ENCODE measurements at regions not wholly inside any gene's neighbourhood (a gene's known extent, or its start where the extent isn't known, plus 50 kb on each side); places are given as distances from the start of the nearest gene placed in this dataset.

DNA sequence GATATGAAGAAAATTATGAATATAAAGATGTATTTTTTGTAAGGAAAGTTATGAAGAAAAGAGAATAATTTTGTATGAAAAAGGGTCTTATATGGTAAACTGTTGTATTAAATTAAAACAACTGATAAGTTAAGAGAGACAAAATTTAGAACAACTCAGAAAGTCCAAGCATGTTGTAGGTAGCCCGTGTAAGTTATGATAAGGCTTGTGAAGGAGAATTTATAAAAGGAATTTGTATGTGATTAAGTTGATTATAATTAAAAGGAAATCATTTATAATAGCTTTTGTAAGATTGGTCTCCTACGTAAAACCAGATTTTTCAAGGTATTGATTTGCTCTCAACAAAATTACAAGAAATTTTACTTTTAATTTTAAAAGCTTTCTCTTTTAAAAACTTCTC is 1579.3 kb downstream of the HACE1 start:
- no peaks in the 10 kb centered on the region for H3K27me3 ChIP-seq (ENCODE audit: insufficient read depth, insufficient read length)
- DNase-seq (ENCODE audit: low read depth, low spot score), result no peak
- H3K4me3 ChIP-seq (ENCODE audit: insufficient read length, low read depth), result no peak overlapping the region
- H3K9ac ChIP-seq (ENCODE audit: insufficient read length, low read depth), result no peak overlapping the region
- H3K4me1 ChIP-seq (ENCODE audit: insufficient read depth, insufficient read length), result no peaks in the 10 kb centered on the region
- no peak for TF ChIP-seq YY1 (IDR thresholded peaks at IDR 0.05; ENCODE audit: insufficient read depth, insufficient read length)
- TF ChIP-seq ZNF274 (IDR thresholded peaks at IDR 0.05; ENCODE audit: low read depth, low read length), result no peak
- no peak for TF ChIP-seq SUZ12 (IDR thresholded peaks at IDR 0.05; ENCODE audit: extremely low read depth, insufficient read depth, insufficient read length)
- H3K36me3 ChIP-seq (ENCODE audit: insufficient read depth, insufficient read length, low read length), result no peaks in the 10 kb centered on the region
- H3K9me3 ChIP-seq (ENCODE audit: insufficient read depth, low read length), result peaks cover 24% of the 10 kb centered on the region

DNA sequence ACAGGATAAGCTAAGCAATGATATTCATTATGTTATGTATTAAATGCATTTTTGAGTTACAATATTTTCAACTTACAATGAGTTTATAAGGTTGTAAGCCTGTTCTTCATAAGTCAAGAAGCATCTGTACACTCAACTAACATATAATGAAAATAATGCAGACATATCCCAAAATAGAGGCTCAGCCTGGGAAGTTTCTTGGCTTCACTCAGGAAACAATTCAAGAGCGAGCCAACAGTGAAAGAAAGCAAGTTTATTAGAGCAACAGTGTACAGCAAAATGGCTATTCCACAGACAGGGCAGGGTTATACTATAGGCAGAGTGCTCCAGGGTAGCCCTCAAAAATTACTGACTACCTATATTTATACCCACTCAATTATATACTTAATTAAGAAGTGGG is 1581.8 kb downstream of the HACE1 start:
- TF ChIP-seq YY1 (IDR thresholded peaks at IDR 0.05; ENCODE audit: insufficient read depth, insufficient read length) (no peak), SUZ12 (IDR thresholded peaks at IDR 0.05; ENCODE audit: extremely low read depth, insufficient read depth, insufficient read length) (no peak), ZNF274 (IDR thresholded peaks at IDR 0.05; ENCODE audit: low read depth, low read length) (no peak)
- Histone ChIP-seq H3K4me3 (ENCODE audit: insufficient read length, low read depth) (no peak overlapping the region), H3K9me3 (ENCODE audit: insufficient read depth, low read length) (peaks cover 24% of the 10 kb centered on the region), H3K9ac (ENCODE audit: insufficient read length, low read depth) (no peak overlapping the region), H3K36me3 (ENCODE audit: insufficient read depth, insufficient read length, low read length) (no peaks in the 10 kb centered on the region), H3K27me3 (ENCODE audit: insufficient read depth, insufficient read length) (no peaks in the 10 kb centered on the region), H3K4me1 (ENCODE audit: insufficient read depth, insufficient read length) (no peaks in the 10 kb centered on the region)
- DNase-seq (ENCODE audit: low read depth, low spot score), result no peak

DNA sequence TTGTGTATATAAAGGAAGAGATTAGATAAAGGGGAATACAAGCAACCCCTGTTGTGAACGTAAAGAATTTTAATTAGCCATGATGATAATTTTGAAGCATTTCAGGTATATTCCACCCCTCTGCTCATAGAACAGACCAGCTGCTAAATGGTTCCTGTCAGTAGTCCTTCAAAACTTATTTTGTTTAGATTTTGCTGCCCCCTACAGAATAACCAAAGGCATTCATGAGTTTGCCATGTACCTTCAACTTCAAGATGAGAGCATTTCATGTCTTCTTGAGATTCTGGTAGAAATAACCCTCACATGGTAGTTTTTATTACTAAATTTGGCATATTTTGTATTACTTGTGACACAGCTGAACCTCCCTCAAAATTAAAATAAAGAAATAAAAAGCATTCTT is 1586.7 kb downstream of the HACE1 start:
- DNase-seq (ENCODE audit: low read depth, low spot score), result no peak
- no peaks in the 10 kb centered on the region for H3K9me3 ChIP-seq (ENCODE audit: insufficient read depth, low read length)
- H3K4me1 ChIP-seq (ENCODE audit: insufficient read depth, insufficient read length), result no peaks in the 10 kb centered on the region

DNA sequence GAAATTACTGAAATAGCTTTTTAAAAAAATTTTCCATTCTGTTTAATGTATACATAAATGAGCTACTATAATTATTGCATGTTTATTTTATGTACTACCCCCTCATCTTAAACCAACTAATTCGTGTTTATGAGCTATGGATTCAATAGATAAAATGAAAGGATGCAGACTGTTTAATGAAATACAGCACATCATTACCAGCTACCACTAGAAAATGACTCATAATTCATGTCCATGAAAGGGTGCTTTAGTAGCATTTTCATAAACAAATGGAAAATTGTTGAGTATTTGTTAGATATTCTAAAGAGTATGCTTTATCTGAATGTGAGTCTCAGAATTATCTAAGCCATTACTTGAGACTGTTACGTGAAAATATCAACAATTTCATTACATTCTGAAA is 1590.1 kb downstream of the HACE1 start:
- no peak overlapping the region for H3K9ac ChIP-seq (ENCODE audit: insufficient read length, low read depth)
- H3K9me3 ChIP-seq (ENCODE audit: insufficient read depth, low read length), result no peaks in the 10 kb centered on the region
- no peaks in the 10 kb centered on the region for H3K27me3 ChIP-seq (ENCODE audit: insufficient read depth, insufficient read length)
- H3K4me1 ChIP-seq (ENCODE audit: insufficient read depth, insufficient read length), result no peaks in the 10 kb centered on the region
- DNase-seq (ENCODE audit: low read depth, low spot score), result no peak
- no peak overlapping the region for H3K4me3 ChIP-seq (ENCODE audit: insufficient read length, low read depth)
- no peaks in the 10 kb centered on the region for H3K36me3 ChIP-seq (ENCODE audit: insufficient read depth, insufficient read length, low read length)
- TF ChIP-seq YY1 (IDR thresholded peaks at IDR 0.05; ENCODE audit: insufficient read depth, insufficient read length), result no peak
- no peak for TF ChIP-seq ZNF274 (IDR thresholded peaks at IDR 0.05; ENCODE audit: low read depth, low read length)
- TF ChIP-seq SUZ12 (IDR thresholded peaks at IDR 0.05; ENCODE audit: extremely low read depth, insufficient read depth, insufficient read length), result no peak

More for the DNA sequence above, 1586.7 kb downstream of the HACE1 start:
- no peaks in the 10 kb centered on the region for H3K36me3 ChIP-seq (ENCODE audit: insufficient read depth, insufficient read length, low read length)
- TF ChIP-seq YY1 (IDR thresholded peaks at IDR 0.05; ENCODE audit: insufficient read depth, insufficient read length), result no peak
- TF ChIP-seq SUZ12 (IDR thresholded peaks at IDR 0.05; ENCODE audit: extremely low read depth, insufficient read depth, insufficient read length), result no peak
- TF ChIP-seq ZNF274 (IDR thresholded peaks at IDR 0.05; ENCODE audit: low read depth, low read length), result no peak
- H3K9ac ChIP-seq (ENCODE audit: insufficient read length, low read depth), result no peak overlapping the region
- no peaks in the 10 kb centered on the region for H3K27me3 ChIP-seq (ENCODE audit: insufficient read depth, insufficient read length)
- H3K4me3 ChIP-seq (ENCODE audit: insufficient read length, low read depth), result no peak overlapping the region

DNA sequence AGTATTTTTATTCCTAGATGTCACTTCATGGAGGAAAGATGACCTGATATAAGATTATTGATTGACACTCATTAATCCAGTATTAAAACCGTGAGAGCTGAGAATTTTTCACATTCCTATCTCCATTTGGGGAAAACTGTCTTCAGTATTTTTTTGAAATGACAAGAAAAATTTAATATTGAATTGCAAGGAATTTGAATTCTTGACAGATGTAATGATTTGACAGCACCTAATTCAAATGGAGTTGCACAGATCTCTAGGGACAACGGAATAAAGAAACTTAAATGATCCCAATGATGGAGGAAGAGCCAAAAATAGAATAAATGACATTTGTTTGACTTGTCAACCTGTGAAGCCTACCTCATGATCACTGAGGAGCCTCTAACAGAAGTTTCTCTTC is 1591.4 kb downstream of the HACE1 start:
- no peaks in the 10 kb centered on the region for H3K36me3 ChIP-seq (ENCODE audit: insufficient read depth, insufficient read length, low read length)
- no peak for TF ChIP-seq YY1 (IDR thresholded peaks at IDR 0.05; ENCODE audit: insufficient read depth, insufficient read length)
- no peak for TF ChIP-seq ZNF274 (IDR thresholded peaks at IDR 0.05; ENCODE audit: low read depth, low read length)
- TF ChIP-seq SUZ12 (IDR thresholded peaks at IDR 0.05; ENCODE audit: extremely low read depth, insufficient read depth, insufficient read length), result no peak
- no peak for DNase-seq (ENCODE audit: low read depth, low spot score)

DNA sequence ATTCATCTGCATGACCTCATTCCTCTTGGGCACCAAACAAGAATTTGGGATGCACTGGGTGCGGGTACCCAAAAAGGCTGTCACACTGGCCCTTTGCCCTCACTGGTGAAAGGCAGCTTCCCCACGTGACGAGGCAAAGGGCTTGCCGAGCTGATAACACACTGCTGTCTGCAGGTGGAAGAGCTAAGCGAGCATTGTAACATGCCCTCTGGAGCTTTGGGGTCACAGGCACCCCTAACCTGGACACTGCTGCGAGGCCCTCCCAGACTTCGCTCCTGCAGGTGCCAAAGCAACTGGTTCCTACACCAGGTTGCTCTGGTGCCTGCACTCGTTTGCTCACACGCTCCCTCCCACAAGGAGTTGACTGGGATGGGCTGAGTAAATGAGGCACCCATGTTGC is 1595.7 kb downstream of the HACE1 start:
- no peak for TF ChIP-seq SUZ12 (IDR thresholded peaks at IDR 0.05; ENCODE audit: extremely low read depth, insufficient read depth, insufficient read length)
- no peaks in the 10 kb centered on the region for H3K27me3 ChIP-seq (ENCODE audit: insufficient read depth, insufficient read length)
- H3K9ac ChIP-seq (ENCODE audit: insufficient read length, low read depth), result no peak overlapping the region
- H3K36me3 ChIP-seq (ENCODE audit: insufficient read depth, insufficient read length, low read length), result no peaks in the 10 kb centered on the region
- no peaks in the 10 kb centered on the region for H3K4me1 ChIP-seq (ENCODE audit: insufficient read depth, insufficient read length)
- no peak overlapping the region for H3K4me3 ChIP-seq (ENCODE audit: insufficient read length, low read depth)
- H3K9me3 ChIP-seq (ENCODE audit: insufficient read depth, low read length), result no peaks in the 10 kb centered on the region
- DNase-seq (ENCODE audit: low read depth, low spot score), result no peak

More for the DNA sequence above, 1591.4 kb downstream of the HACE1 start:
- H3K9me3 ChIP-seq (ENCODE audit: insufficient read depth, low read length), result no peaks in the 10 kb centered on the region
- no peak overlapping the region for H3K9ac ChIP-seq (ENCODE audit: insufficient read length, low read depth)
- H3K27me3 ChIP-seq (ENCODE audit: insufficient read depth, insufficient read length), result no peaks in the 10 kb centered on the region
- H3K4me3 ChIP-seq (ENCODE audit: insufficient read length, low read depth), result no peak overlapping the region
- no peaks in the 10 kb centered on the region for H3K4me1 ChIP-seq (ENCODE audit: insufficient read depth, insufficient read length)

DNA sequence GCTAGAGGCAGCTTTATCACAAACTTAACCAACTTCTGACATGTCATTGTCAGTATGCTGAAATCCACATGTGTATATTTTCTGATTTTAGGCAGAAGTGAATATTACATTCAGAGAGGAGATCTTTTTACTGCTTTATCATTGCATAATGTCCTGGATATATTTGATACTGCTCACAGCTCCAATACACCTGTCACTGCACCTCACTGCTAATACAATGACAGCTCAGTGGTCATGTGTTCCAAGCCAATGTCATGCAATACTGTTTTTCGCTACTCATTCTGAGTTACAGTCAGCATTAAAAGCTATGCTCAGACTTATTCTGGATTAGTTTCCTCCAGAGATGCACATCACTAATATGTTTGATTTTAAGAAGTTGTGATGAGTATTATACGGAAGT is 1604.6 kb downstream of the HACE1 start:
- no peaks in the 10 kb centered on the region for H3K9me3 ChIP-seq (ENCODE audit: insufficient read depth, low read length)
- H3K9ac ChIP-seq (ENCODE audit: insufficient read length, low read depth), result no peak overlapping the region
- H3K4me1 ChIP-seq (ENCODE audit: insufficient read depth, insufficient read length), result no peaks in the 10 kb centered on the region
- DNase-seq (ENCODE audit: low read depth, low spot score), result no peak
- no peak overlapping the region for H3K4me3 ChIP-seq (ENCODE audit: insufficient read length, low read depth)
- TF ChIP-seq SUZ12 (IDR thresholded peaks at IDR 0.05; ENCODE audit: extremely low read depth, insufficient read depth, insufficient read length) (no peak), YY1 (IDR thresholded peaks at IDR 0.05; ENCODE audit: insufficient read depth, insufficient read length) (no peak), ZNF274 (IDR thresholded peaks at IDR 0.05; ENCODE audit: low read depth, low read length) (no peak)
- H3K27me3 ChIP-seq (ENCODE audit: insufficient read depth, insufficient read length), result no peaks in the 10 kb centered on the region
- no peaks in the 10 kb centered on the region for H3K36me3 ChIP-seq (ENCODE audit: insufficient read depth, insufficient read length, low read length)

DNA sequence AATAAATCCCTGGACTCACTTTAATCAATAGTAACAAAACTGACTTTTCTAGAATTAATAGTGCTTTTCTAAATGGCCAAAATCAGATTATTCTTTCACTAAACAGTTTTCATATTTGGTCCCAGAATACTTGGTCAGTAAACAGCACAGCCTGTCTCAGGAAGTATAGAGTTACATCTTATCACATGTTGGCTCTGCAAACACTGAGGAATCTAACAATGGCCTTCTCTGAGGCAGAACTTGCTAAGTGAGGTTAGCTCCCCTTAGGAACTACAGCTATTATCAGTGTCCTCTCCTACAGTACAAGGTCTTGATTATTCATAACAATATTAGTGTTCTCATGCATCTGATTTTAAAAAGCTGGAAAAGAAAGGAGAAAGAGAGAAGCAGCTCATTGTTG is 1622.8 kb downstream of the HACE1 start:
- TF ChIP-seq ZNF274 (IDR thresholded peaks at IDR 0.05; ENCODE audit: low read depth, low read length) (no peak), YY1 (IDR thresholded peaks at IDR 0.05; ENCODE audit: insufficient read depth, insufficient read length) (no peak), SUZ12 (IDR thresholded peaks at IDR 0.05; ENCODE audit: extremely low read depth, insufficient read depth, insufficient read length) (no peak)
- no peaks in the 10 kb centered on the region for H3K9me3 ChIP-seq (ENCODE audit: insufficient read depth, low read length)
- DNase-seq (ENCODE audit: low read depth, low spot score), result no peak
- no peaks in the 10 kb centered on the region for H3K27me3 ChIP-seq (ENCODE audit: insufficient read depth, insufficient read length)
- no peaks in the 10 kb centered on the region for H3K36me3 ChIP-seq (ENCODE audit: insufficient read depth, insufficient read length, low read length)
- H3K4me3 ChIP-seq (ENCODE audit: insufficient read length, low read depth), result no peak overlapping the region
- no peak overlapping the region for H3K9ac ChIP-seq (ENCODE audit: insufficient read length, low read depth)
- no peaks in the 10 kb centered on the region for H3K4me1 ChIP-seq (ENCODE audit: insufficient read depth, insufficient read length)
